Breast epithelium (tissue), 4 donors: ENCODE measurements at regions not wholly inside any gene's neighbourhood (a gene's known extent, or its start where the extent isn't known, plus 50 kb on each side); places are given as distances from the start of the nearest gene placed in this dataset.
A peak's percentile ranks its signal among the peaks of the same experiment; 100 is the strongest.

Experiments used
- DNase-seq, 2 donors: peaks; one replicate each; pipeline ENCODE4 v3.0.0-alpha.2; 2019; ENCODE audit warnings: low spot score in 2 of 2
- H3K27ac ChIP-seq, 2 donors: fragments of 200-600 bp; sonication (generic) in 1 of 2; one replicate each; pipeline ENCODE4 v1.5.1; 2016 to 2019; ENCODE audit warnings: mild to moderate bottlenecking in 1 of 2
- H3K27me3 ChIP-seq, 2 donors: fragments of 200-600 bp; sonication (generic) in 1 of 2; one replicate each; pipeline versions ENCODE4 v1.5.1 to v1.6.0; 2017 to 2019; ENCODE audit warnings: control low read depth in 1 of 2, mild to moderate bottlenecking in 1 of 2
- H3K36me3 ChIP-seq: fragments of 200-600 bp; one replicate; pipeline ENCODE4 v1.5.1; 2019
- H3K4me1 ChIP-seq, 2 donors: fragments of 200-600 bp; sonication (generic); one replicate each; pipeline ENCODE4 v1.5.1; 2016 to 2019; ENCODE audit warnings: control low read depth in 1 of 2
- H3K4me3 ChIP-seq, 3 donors: fragments of 200-600 bp; sonication (generic); 1 replicate in 2 of 3; 2 replicates in 1 of 3; pipeline ENCODE4 v1.5.1; 2016 to 2019; ENCODE audit warnings: mild to moderate bottlenecking in 3 of 3, moderate library complexity in 2 of 3
- H3K9me3 ChIP-seq, 2 donors: fragments of 200-600 bp; sonication (generic) in 1 of 2; one replicate each; pipeline ENCODE4 v1.5.1; 2016 to 2019; ENCODE audit warnings: control low read depth in 1 of 2
- CTCF ChIP-seq, 3 donors: fragments of 450-650 bp; IDR thresholded peaks; one replicate each; pipeline ENCODE4 v1.5.1; 2016 to 2017; ENCODE audit warnings: antibody characterized with exemption in 3 of 3, mild to moderate bottlenecking in 3 of 3, moderate library complexity in 3 of 3
- POLR2A ChIP-seq: fragments of 450-650 bp; IDR thresholded peaks from one replicate; pipeline ENCODE4 v1.6.1; 2016; ENCODE audit warnings: antibody characterized with exemption, mild to moderate bottlenecking, moderate library complexity
- POLR2AphosphoS5 ChIP-seq, 3 donors: sonication (generic); formaldehyde crosslinking; IDR thresholded peaks; one replicate each; pipeline ENCODE4 v1.6.1; 2017; ENCODE audit warnings: antibody characterized with exemption in 3 of 3
- intact Hi-C: fragments of 100-400 bp; cut with DNase I; formaldehyde crosslinking; loops from one replicate; pipeline ENCODE4 v1.15.1; 2023; ENCODE audit warnings: low total_unique reads

GRCh38 chr2:128468186-128468920 lies 149.7 kb upstream of the HS6ST1 start:
- H3K4me1 ChIP-seq = no peaks in the 10 kb centered on the region
- intact Hi-C loops = no loop called here
- no peak overlapping the region for H3K4me3 ChIP-seq
- DNase-seq = no peak
- no peaks in the 10 kb centered on the region for H3K36me3 ChIP-seq
- peaks cover 17 to 24% of the 10 kb centered on the region in 2 donors for H3K9me3 ChIP-seq
- TF ChIP-seq POLR2A (no peak), CTCF (IDR thresholded peaks at IDR 0.05) (no peak), POLR2AphosphoS5 (IDR thresholded peaks at IDR 0.05) (no peak)
- no peaks in the 10 kb centered on the region for H3K27me3 ChIP-seq
- no peak overlapping the region for H3K27ac ChIP-seq

- Histone ChIP-seq H3K4me3 (no peak overlapping the region), H3K36me3 (no peaks in the 10 kb centered on the region), H3K27me3 (no peaks in the 10 kb centered on the region), H3K9me3 (peaks cover 17 to 24% of the 10 kb centered on the region in 2 donors), H3K27ac (no peak overlapping the region), H3K4me1 (no peaks in the 10 kb centered on the region)
- TF ChIP-seq CTCF (IDR thresholded peaks at IDR 0.05) (no peak), POLR2A (no peak), POLR2AphosphoS5 (IDR thresholded peaks at IDR 0.05) (no peak)
- no peak for DNase-seq
- intact Hi-C loops = no loop called here
These were observed 150.5 kb upstream of the HS6ST1 start for GRCh38 chr2:128469203-128469602.

- intact Hi-C loops = no loop called here
- H3K27ac ChIP-seq = no peak overlapping the region
- no peaks in the 10 kb centered on the region for H3K4me1 ChIP-seq
- TF ChIP-seq POLR2A (no peak), POLR2AphosphoS5 (IDR thresholded peaks at IDR 0.05) (no peak), CTCF (IDR thresholded peaks at IDR 0.05) (no peak)
- no peak overlapping the region for H3K4me3 ChIP-seq
- no peaks in the 10 kb centered on the region for H3K36me3 ChIP-seq
- H3K27me3 ChIP-seq = no peaks in the 10 kb centered on the region
- peaks cover 17 to 24% of the 10 kb centered on the region in 2 donors for H3K9me3 ChIP-seq
- no peak for DNase-seq
These were observed 151.2 kb upstream of the HS6ST1 start for GRCh38 chr2:128469875-128470274.

GRCh38 chr2:128472789-128473174 lies 154.1 kb upstream of the HS6ST1 start:
- H3K27ac ChIP-seq = peak overlapping the region; percentile 21 to 72
- TF ChIP-seq POLR2AphosphoS5 (IDR thresholded peaks at IDR 0.05) (no peak), POLR2A (no peak), CTCF (IDR thresholded peaks at IDR 0.05) (no peak)

GRCh38 chr2:128473175-128474035 lies 154.7 kb upstream of the HS6ST1 start:
- TF ChIP-seq POLR2A (no peak), POLR2AphosphoS5 (IDR thresholded peaks at IDR 0.05) (peak in 1 of 3 donors; percentile 11), CTCF (IDR thresholded peaks at IDR 0.05) (no peak)
- peaks cover 13 to 17% of the 10 kb centered on the region in 2 donors for H3K9me3 ChIP-seq
- peak overlapping the region; percentile 21 to 72 for H3K27ac ChIP-seq

More at GRCh38 chr2:128472789-128473174, 154.1 kb upstream of the HS6ST1 start:
- no peaks in the 10 kb centered on the region for H3K27me3 ChIP-seq
- intact Hi-C loops = no loop called here
- no peak for DNase-seq
- peaks cover 13 to 17% of the 10 kb centered on the region in 2 donors for H3K9me3 ChIP-seq
- no peaks in the 10 kb centered on the region for H3K36me3 ChIP-seq
- peak overlapping the region; percentile 24 to 62 (median 37) for H3K4me3 ChIP-seq
- H3K4me1 ChIP-seq = no peaks in the 10 kb centered on the region

More at GRCh38 chr2:128473175-128474035, 154.7 kb upstream of the HS6ST1 start:
- Histone ChIP-seq H3K27me3 (no peaks in the 10 kb centered on the region), H3K4me3 (peak overlapping the region; percentile 24 to 62 (median 37)), H3K36me3 (no peaks in the 10 kb centered on the region), H3K4me1 (no peaks in the 10 kb centered on the region)
- DNase-seq = peak in 1 of 2 donors; percentile 48
- intact Hi-C loops = no loop called here
